Sigmoid colon (tissue), 6 donors: ENCODE measurements at regions not wholly inside any gene's neighbourhood (a gene's known extent, or its start where the extent isn't known, plus 50 kb on each side); places are given as distances from the start of the nearest gene placed in this dataset.

ENCODE experiments used
- DNase-seq: peaks from one replicate; pipeline ENCODE4 v3.0.0-alpha.2; 2019
- H3K27ac ChIP-seq, 4 donors: fragments of 200-600 bp; sonication (generic); one replicate each; pipeline ENCODE4 v1.5.1; 2016 to 2019; ENCODE audit warnings: mild to moderate bottlenecking in 1 of 4
- H3K27me3 ChIP-seq, 3 donors: fragments of 200-600 bp; sonication (generic); one replicate each; pipeline ENCODE4 v1.5.1; 2019; ENCODE audit warnings: mild to moderate bottlenecking in 1 of 3
- H3K36me3 ChIP-seq, 4 donors: fragments of 200-600 bp; sonication (generic); one replicate each; pipeline ENCODE4 v1.5.1; 2016 to 2019
- H3K4me1 ChIP-seq, 4 donors: fragments of 200-600 bp; sonication (generic); one replicate each; pipeline ENCODE4 v1.5.1; 2017 to 2019
- H3K4me3 ChIP-seq, 4 donors: fragments of 200-600 bp; sonication (generic); one replicate each; pipeline ENCODE4 v1.5.1; 2017 to 2019; ENCODE audit warnings: mild to moderate bottlenecking in 2 of 4, moderate library complexity in 1 of 4
- H3K9me3 ChIP-seq, 4 donors: fragments of 200-600 bp in 3 of 4; sonication (generic) in 3 of 4; one replicate each; pipeline versions ENCODE4 v1.5.1 to v1.6.1; 2013 to 2019
- EP300 ChIP-seq, 4 donors: sonication (generic); formaldehyde crosslinking; IDR thresholded peaks; one replicate each; pipeline ENCODE4 v1.6.1; 2017; ENCODE audit warnings: antibody characterized with exemption in 4 of 4
- POLR2A ChIP-seq, 2 donors: fragments of 450-650 bp; IDR thresholded peaks; one replicate each; pipeline ENCODE4 v1.6.1; 2016; ENCODE audit warnings: antibody characterized with exemption in 2 of 2, mild to moderate bottlenecking in 2 of 2, moderate library complexity in 2 of 2
- POLR2AphosphoS5 ChIP-seq, 4 donors: sonication (generic); formaldehyde crosslinking; IDR thresholded peaks; one replicate each; pipeline ENCODE4 v1.6.1; 2017; ENCODE audit warnings: antibody characterized with exemption in 4 of 4
- WGBS, 2 donors: extraction: QIAGEN DNeasy Blood & Tissue Kit; methylation state at CpG; one replicate each; pipeline ENCODE4 v1.1.7; 2013; 5-methylcytosine and 5-hydroxymethylcytosine counted together
- intact Hi-C: fragments of 100-400 bp; cut with DNase I; formaldehyde crosslinking; loops from one replicate; pipeline ENCODE4 v1.15.1; 2023
- TF ChIP-seq, protein P1 (sequence below), 4 experiments: fragments of 450-650 bp in 3 of 4; fragments of 200-600 bp in 1 of 4; IDR thresholded peaks; one replicate each; pipeline ENCODE4 v1.5.1; 2016 to 2019; ENCODE audit warnings: antibody characterized with exemption in 4 of 4, mild to moderate bottlenecking in 3 of 4, moderate library complexity in 2 of 4
- donor health status: healthy with polysubstance abuse.
- donor health status: healthy.

GRCh38 chr17:13222975-13223374 lies 205.1 kb upstream of the ELAC2 start:
- Histone ChIP-seq H3K4me1 (no peaks in the 10 kb centered on the region), H3K36me3 (no peaks in the 10 kb centered on the region), H3K4me3 (no peak overlapping the region), H3K27ac (no peak overlapping the region), H3K9me3 (no peaks in the 10 kb centered on the region), H3K27me3 (no peaks in the 10 kb centered on the region)
- 15 to 46% methylated on average over 4 of the region's 4 CpGs for WGBS, 2 donors
- intact Hi-C loops, result no loop called here
- no peak for DNase-seq
- TF ChIP-seq, protein P1, sequence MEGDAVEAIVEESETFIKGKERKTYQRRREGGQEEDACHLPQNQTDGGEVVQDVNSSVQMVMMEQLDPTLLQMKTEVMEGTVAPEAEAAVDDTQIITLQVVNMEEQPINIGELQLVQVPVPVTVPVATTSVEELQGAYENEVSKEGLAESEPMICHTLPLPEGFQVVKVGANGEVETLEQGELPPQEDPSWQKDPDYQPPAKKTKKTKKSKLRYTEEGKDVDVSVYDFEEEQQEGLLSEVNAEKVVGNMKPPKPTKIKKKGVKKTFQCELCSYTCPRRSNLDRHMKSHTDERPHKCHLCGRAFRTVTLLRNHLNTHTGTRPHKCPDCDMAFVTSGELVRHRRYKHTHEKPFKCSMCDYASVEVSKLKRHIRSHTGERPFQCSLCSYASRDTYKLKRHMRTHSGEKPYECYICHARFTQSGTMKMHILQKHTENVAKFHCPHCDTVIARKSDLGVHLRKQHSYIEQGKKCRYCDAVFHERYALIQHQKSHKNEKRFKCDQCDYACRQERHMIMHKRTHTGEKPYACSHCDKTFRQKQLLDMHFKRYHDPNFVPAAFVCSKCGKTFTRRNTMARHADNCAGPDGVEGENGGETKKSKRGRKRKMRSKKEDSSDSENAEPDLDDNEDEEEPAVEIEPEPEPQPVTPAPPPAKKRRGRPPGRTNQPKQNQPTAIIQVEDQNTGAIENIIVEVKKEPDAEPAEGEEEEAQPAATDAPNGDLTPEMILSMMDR (IDR thresholded peaks at IDR 0.05), result no peak
- TF ChIP-seq EP300 (IDR thresholded peaks at IDR 0.05) (no peak), POLR2A (IDR thresholded peaks at IDR 0.05) (no peak), POLR2AphosphoS5 (IDR thresholded peaks at IDR 0.05) (no peak)

DNA sequence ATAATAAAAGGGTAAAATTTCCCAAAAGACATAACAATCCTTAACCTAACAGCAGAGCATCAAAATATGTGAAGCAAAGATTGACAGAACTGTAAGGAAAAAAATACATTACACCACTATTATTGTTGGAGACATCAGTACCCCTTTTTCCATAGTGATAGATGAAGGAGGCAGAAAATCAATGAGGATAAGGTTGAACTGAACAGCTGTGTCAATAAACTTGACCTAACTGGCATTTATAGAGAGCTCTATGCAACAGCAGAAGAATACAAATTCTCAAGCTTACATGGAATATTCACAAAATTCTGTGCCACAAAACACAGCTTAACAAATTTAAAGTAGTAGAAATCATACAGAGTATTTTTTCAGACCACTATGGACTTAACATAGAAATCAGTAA lies 195.0 kb upstream of the ELAC2 start:
- no peaks in the 10 kb centered on the region for H3K4me1 ChIP-seq
- no peaks in the 10 kb centered on the region for H3K36me3 ChIP-seq
- intact Hi-C loops, result no loop called here
- DNase-seq, result no peak
- no peaks in the 10 kb centered on the region for H3K9me3 ChIP-seq
- TF ChIP-seq POLR2A (IDR thresholded peaks at IDR 0.05) (no peak), EP300 (IDR thresholded peaks at IDR 0.05) (no peak), POLR2AphosphoS5 (IDR thresholded peaks at IDR 0.05) (no peak)
- TF ChIP-seq, protein P1 (IDR thresholded peaks at IDR 0.05), result no peak
- no peak overlapping the region for H3K27ac ChIP-seq
- no peaks in the 10 kb centered on the region for H3K27me3 ChIP-seq
- no peak overlapping the region for H3K4me3 ChIP-seq

GRCh38 chr17:13209081-13209480 lies 191.3 kb upstream of the ELAC2 start:
- Histone ChIP-seq H3K9me3 (peaks cover 0 to 3% (median 0%) of the 10 kb centered on the region in 4 donors), H3K4me1 (no peaks in the 10 kb centered on the region), H3K27ac (no peak overlapping the region), H3K36me3 (no peaks in the 10 kb centered on the region), H3K27me3 (no peaks in the 10 kb centered on the region), H3K4me3 (no peak overlapping the region)
- TF ChIP-seq, protein P1 (IDR thresholded peaks at IDR 0.05), result no peak
- TF ChIP-seq POLR2A (IDR thresholded peaks at IDR 0.05), result no peak
- no peak for TF ChIP-seq EP300 (IDR thresholded peaks at IDR 0.05)
- TF ChIP-seq POLR2AphosphoS5 (IDR thresholded peaks at IDR 0.05), result no peak
- DNase-seq, result no peak
- intact Hi-C loops, result no loop called here
- 78 to 87% methylated on average over 3 of the region's 3 CpGs for WGBS, 2 donors

DNA sequence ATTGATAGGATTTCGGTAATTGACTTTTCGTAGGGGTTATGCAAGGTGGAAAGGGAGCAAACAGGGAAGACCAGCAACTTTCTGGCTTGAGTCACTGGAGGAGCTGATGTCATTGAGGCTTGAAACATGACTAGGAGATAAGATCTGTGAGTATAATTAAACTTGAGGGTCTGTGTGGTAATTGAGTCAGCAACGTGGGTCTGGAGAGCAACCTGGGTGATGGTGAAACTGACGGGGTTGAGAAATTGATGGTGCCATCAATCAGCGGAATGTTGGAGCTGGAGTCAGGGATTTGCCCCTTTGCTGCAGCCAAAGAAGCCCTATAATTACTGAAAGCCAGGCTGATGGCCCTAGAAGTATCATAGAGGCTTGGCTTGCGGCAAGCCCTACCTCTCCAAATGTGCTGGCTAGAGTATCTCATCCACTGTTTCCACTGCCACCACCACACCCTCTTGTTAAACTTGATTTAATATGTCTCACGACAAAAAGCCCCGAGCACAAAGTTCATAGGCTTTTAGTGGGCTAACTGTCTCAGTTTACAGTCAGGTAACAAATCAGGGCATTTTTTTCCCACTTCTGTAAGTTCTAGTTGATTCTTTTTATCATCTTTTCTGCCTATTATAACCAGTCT lies 186.9 kb upstream of the ELAC2 start:
- no peaks in the 10 kb centered on the region for H3K4me1 ChIP-seq
- TF ChIP-seq, protein P1 (IDR thresholded peaks at IDR 0.05), result no peak
- no peak for TF ChIP-seq POLR2A (IDR thresholded peaks at IDR 0.05)
- TF ChIP-seq POLR2AphosphoS5 (IDR thresholded peaks at IDR 0.05), result no peak
- TF ChIP-seq EP300 (IDR thresholded peaks at IDR 0.05), result no peak
- H3K27me3 ChIP-seq, result no peaks in the 10 kb centered on the region
- no peak for DNase-seq
- peaks cover 0 to 3% (median 0%) of the 10 kb centered on the region in 4 donors for H3K9me3 ChIP-seq
- intact Hi-C loops, result no loop called here
- WGBS, 2 donors, result 43 to 64% methylated on average over 8 of the region's 8 CpGs
- H3K27ac ChIP-seq, result no peak overlapping the region
- no peak overlapping the region for H3K4me3 ChIP-seq
- no peaks in the 10 kb centered on the region for H3K36me3 ChIP-seq

DNA sequence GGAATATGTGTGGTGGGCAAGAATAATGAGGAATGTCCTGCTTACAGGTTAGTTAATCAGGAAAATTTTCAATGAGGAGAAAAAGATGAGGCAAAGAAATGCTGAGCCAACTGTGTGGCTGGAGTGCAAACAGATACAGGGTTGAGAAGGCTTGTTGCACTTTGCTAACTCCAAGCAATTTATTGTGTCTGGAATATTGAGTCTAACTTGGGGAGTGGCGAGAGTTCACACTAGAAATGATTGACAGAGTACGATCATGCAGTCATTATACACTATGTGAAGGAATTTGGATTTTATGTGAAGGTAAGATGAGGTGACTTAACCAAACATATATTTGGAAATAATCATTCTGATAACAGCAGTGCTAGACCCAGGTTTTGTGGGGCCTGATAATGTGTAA lies 185.0 kb upstream of the ELAC2 start:
- TF ChIP-seq POLR2AphosphoS5 (IDR thresholded peaks at IDR 0.05) (no peak), EP300 (IDR thresholded peaks at IDR 0.05) (no peak), POLR2A (IDR thresholded peaks at IDR 0.05) (no peak)
- TF ChIP-seq, protein P1 (IDR thresholded peaks at IDR 0.05), result no peak
- Histone ChIP-seq H3K36me3 (no peaks in the 10 kb centered on the region), H3K4me3 (no peak overlapping the region), H3K27ac (no peak overlapping the region), H3K27me3 (no peaks in the 10 kb centered on the region), H3K9me3 (peaks cover 0 to 3% (median 0%) of the 10 kb centered on the region in 4 donors), H3K4me1 (no peaks in the 10 kb centered on the region)
- DNase-seq, result no peak
- intact Hi-C loops, result no loop called here
- 21 to 67% methylated on average over 2 of the region's 2 CpGs for WGBS, 2 donors
